WTC11 (cell line): ENCODE measurements at regions not wholly inside any gene's neighbourhood (a gene's known extent, or its start where the extent isn't known, plus 50 kb on each side); places are given as distances from the start of the nearest gene placed in this dataset.

Experiments
- ATAC-seq: fragments of 200-7000 bp; cut with Tn5 transposase; 2 replicates; pipeline ENCODE4 v1.10.0; 2021; ENCODE audit warnings: mild to moderate bottlenecking, moderate library complexity
- CTCF ChIA-PET: fragments of 300-600 bp; sonication (Branson Sonifier 250); formaldehyde crosslinking; loops from one replicate; lab custom pipeline; 2021; ENCODE audit warnings: antibody characterized with exemption; lab: Charles Lee
- POLR2A ChIA-PET: fragments of 350-600 bp; sonication (Branson Sonifier 250); formaldehyde crosslinking; loops from one replicate; lab custom pipeline; 2021; ENCODE audit warnings: antibody characterized with exemption; lab: Charles Lee
- DNase-seq: peaks from one replicate; pipeline ENCODE4 v3.0.0; 2021; ENCODE audit warnings: low spot score
- H3K27ac Mint-ChIP-seq: 2 replicates; pipeline ENCODE4 v1.8.0; 2021; ENCODE audit warnings: mixed read lengths
- H3K27me3 Mint-ChIP-seq: 2 replicates; pipeline ENCODE4 v1.8.0; 2021; ENCODE audit warnings: low read depth, mild to moderate bottlenecking, moderate library complexity, mixed read lengths
- H3K36me3 Mint-ChIP-seq: 2 replicates; pipeline ENCODE4 v1.8.0; 2021; ENCODE audit warnings: mixed read lengths
- H3K4me1 Mint-ChIP-seq: 2 replicates; pipeline ENCODE4 v1.8.0; 2022; ENCODE audit warnings: mixed read lengths
- H3K4me3 Mint-ChIP-seq: 2 replicates; pipeline ENCODE4 v1.8.0; 2021; ENCODE audit warnings: mild to moderate bottlenecking, moderate library complexity, mixed read lengths
- H3K9me3 Mint-ChIP-seq: 2 replicates; pipeline ENCODE4 v1.8.0; 2021; ENCODE audit warnings: mixed read lengths
- ATF2 ChIP-seq: sonication (generic); formaldehyde crosslinking; IDR thresholded peaks from 2 replicates; pipeline ENCODE4 v1.8.1; 2022; ENCODE audit warnings: low read depth, missing genetic modification reagents, borderline replicate concordance
- CTCF ChIP-seq: fragments of 200-600 bp; IDR thresholded peaks from 2 replicates; pipeline ENCODE4 v1.8.0; 2022; ENCODE audit warnings: antibody characterized with exemption
- ELF4 ChIP-seq: sonication (generic); formaldehyde crosslinking; IDR thresholded peaks from 2 replicates; pipeline ENCODE4 v1.8.1; 2022; ENCODE audit warnings: low read depth, mild to moderate bottlenecking, moderate library complexity, missing genetic modification reagents
- EMX1 ChIP-seq: fragments of 250-450 bp; sonication (Bioruptor Pico); IDR thresholded peaks from 2 replicates; pipeline ENCODE4 v1.8.0; 2021; ENCODE audit warnings: mild to moderate bottlenecking
- ERG ChIP-seq: fragments of 250-450 bp; sonication (Bioruptor Pico); IDR thresholded peaks from 2 replicates; pipeline ENCODE4 v1.8.0; 2021; ENCODE audit warnings: mild to moderate bottlenecking
- FOXJ3 ChIP-seq: sonication (generic); formaldehyde crosslinking; IDR thresholded peaks from 2 replicates; pipeline ENCODE4 v1.9.0; 2021; ENCODE audit warnings: missing genetic modification reagents, mild to moderate bottlenecking, borderline replicate concordance
- FOXP1 ChIP-seq: sonication (generic); formaldehyde crosslinking; IDR thresholded peaks from 2 replicates; pipeline ENCODE4 v1.8.0; 2022; ENCODE audit warnings: missing genetic modification reagents, mild to moderate bottlenecking, moderate library complexity, borderline replicate concordance
- FOXP4 ChIP-seq: sonication (generic); formaldehyde crosslinking; IDR thresholded peaks from 2 replicates; pipeline ENCODE4 v1.8.0; 2022; ENCODE audit warnings: mild to moderate bottlenecking, missing genetic modification reagents
- GABPB1 ChIP-seq: sonication (generic); formaldehyde crosslinking; IDR thresholded peaks from 2 replicates; pipeline ENCODE4 v1.8.1; 2023; ENCODE audit warnings: mild to moderate bottlenecking, missing genetic modification reagents
- GRHL2 ChIP-seq: fragments of 250-450 bp; sonication (Bioruptor Pico); IDR thresholded peaks from 2 replicates; pipeline ENCODE4 v1.8.0; 2022; ENCODE audit warnings: mild to moderate bottlenecking, moderate library complexity; ENCODE audit not compliant: insufficient replicate concordance, severe bottlenecking
- IRF1 ChIP-seq: sonication (generic); formaldehyde crosslinking; IDR thresholded peaks from 2 replicates; pipeline ENCODE4 v1.8.0; 2023; ENCODE audit warnings: missing genetic modification reagents
- IRF2 ChIP-seq: sonication (generic); formaldehyde crosslinking; IDR thresholded peaks from 2 replicates; pipeline ENCODE4 v1.8.0; 2022; ENCODE audit warnings: low read depth, missing genetic modification reagents, borderline replicate concordance
- JAZF1 ChIP-seq: fragments of 250-450 bp; sonication (Bioruptor Pico); IDR thresholded peaks from 2 replicates; pipeline ENCODE4 v1.9.0; 2021; ENCODE audit warnings: moderate library complexity, mild to moderate bottlenecking, inconsistent platforms
- NFATC4 ChIP-seq: fragments of 250-450 bp; sonication (Bioruptor Pico); IDR thresholded peaks from 2 replicates; pipeline ENCODE4 v1.9.0; 2021; ENCODE audit warnings: mild to moderate bottlenecking
- NFE2L1 ChIP-seq: sonication (generic); formaldehyde crosslinking; IDR thresholded peaks from 2 replicates; pipeline ENCODE4 v1.8.1; 2023; ENCODE audit warnings: missing genetic modification reagents
- NR3C1 ChIP-seq: sonication (generic); formaldehyde crosslinking; conservative IDR thresholded peaks from 2 replicates; pipeline ENCODE4 v1.8.1; 2023; ENCODE audit warnings: low read depth, mild to moderate bottlenecking, missing genetic modification reagents
- OVOL2 ChIP-seq: fragments of 250-450 bp; sonication (Bioruptor Pico); IDR thresholded peaks from 2 replicates; pipeline ENCODE4 v1.9.0; 2021; ENCODE audit warnings: mild to moderate bottlenecking, borderline replicate concordance
- SMAD3 ChIP-seq: sonication (generic); formaldehyde crosslinking; IDR thresholded peaks from 2 replicates; pipeline ENCODE4 v1.8.0; 2022; ENCODE audit warnings: missing genetic modification reagents, mild to moderate bottlenecking, borderline replicate concordance
- SP1 ChIP-seq: sonication (generic); formaldehyde crosslinking; conservative IDR thresholded peaks from 2 replicates; pipeline ENCODE4 v1.8.1; 2022; ENCODE audit warnings: missing genetic modification reagents
- TEAD1 ChIP-seq: sonication (generic); formaldehyde crosslinking; IDR thresholded peaks from 2 replicates; pipeline ENCODE4 v1.8.0; 2022; ENCODE audit warnings: mild to moderate bottlenecking, missing genetic modification reagents
- TEAD4 ChIP-seq: sonication (generic); formaldehyde crosslinking; IDR thresholded peaks from 2 replicates; pipeline ENCODE4 v1.8.0; 2022; ENCODE audit warnings: mild to moderate bottlenecking, missing genetic modification reagents
- ZBTB21 ChIP-seq: sonication (generic); formaldehyde crosslinking; IDR thresholded peaks from 2 replicates; pipeline ENCODE4 v1.8.1; 2023; ENCODE audit warnings: mild to moderate bottlenecking, missing genetic modification reagents, borderline replicate concordance
- ZNF263 ChIP-seq: sonication (generic); formaldehyde crosslinking; IDR thresholded peaks from 2 replicates; pipeline ENCODE4 v1.8.1; 2022; ENCODE audit warnings: low read depth, mild to moderate bottlenecking, moderate library complexity, missing genetic modification reagents
- ZNF317 ChIP-seq: sonication (generic); formaldehyde crosslinking; IDR thresholded peaks from 2 replicates; pipeline ENCODE4 v1.8.1; 2023; ENCODE audit warnings: low read depth, mild to moderate bottlenecking, moderate library complexity, missing genetic modification reagents, borderline replicate concordance
- ZNF416 ChIP-seq: fragments of 250-450 bp; sonication (Bioruptor Pico); IDR thresholded peaks from 2 replicates; pipeline ENCODE4 v1.9.0; 2021; ENCODE audit warnings: mild to moderate bottlenecking, inconsistent platforms
- ZNF512 ChIP-seq: sonication (generic); formaldehyde crosslinking; IDR thresholded peaks from 2 replicates; pipeline ENCODE4 v1.8.1; 2022; ENCODE audit warnings: missing genetic modification reagents, borderline replicate concordance

- Mint-ChIP-seq H3K4me1 (no peaks in the 10 kb centered on the region), H3K27me3 (no peaks in the 10 kb centered on the region), H3K27ac (no peak overlapping the region), H3K36me3 (no peaks in the 10 kb centered on the region), H3K4me3 (no peak overlapping the region), H3K9me3 (no peaks in the 10 kb centered on the region)
- DNase-seq, result no peak
- TF ChIP-seq IRF2 (CRISPR knock-in tag) (no peak), ZNF317 (CRISPR knock-in tag) (no peak), FOXJ3 (no peak), EMX1 (CRISPR knock-in tag) (no peak), ELF4 (no peak), NFATC4 (no peak), GABPB1 (CRISPR knock-in tag) (no peak), JAZF1 (CRISPR knock-in tag) (no peak), SP1 (no peak), ERG (CRISPR knock-in tag) (no peak), ZBTB21 (no peak), NR3C1 (CRISPR knock-in tag) (no peak), ZNF263 (CRISPR knock-in tag) (no peak), TEAD4 (CRISPR knock-in tag) (no peak), GRHL2 (CRISPR knock-in tag) (no peak), SMAD3 (CRISPR knock-in tag) (no peak), TEAD1 (no peak), IRF1 (CRISPR knock-in tag) (no peak), FOXP1 (no peak)
- ChIA-PET POLR2A (no interaction called here), CTCF (no interaction called here)
- ATAC-seq, result no peak
Observed at GRCh38 chr6:71053475-71053874, 96.6 kb upstream of the B3GAT2 start.

- ATAC-seq, result no peak
- DNase-seq, result no peak
- H3K4me1 Mint-ChIP-seq, result no peaks in the 10 kb centered on the region
- H3K27me3 Mint-ChIP-seq, result no peaks in the 10 kb centered on the region
- no peak overlapping the region for H3K27ac Mint-ChIP-seq
- POLR2A ChIA-PET, result no interaction called here
- no peaks in the 10 kb centered on the region for H3K9me3 Mint-ChIP-seq
- no peak for TF ChIP-seq ZNF416 (CRISPR knock-in tag)
- TF ChIP-seq ATF2, result no peak
- no peak for TF ChIP-seq OVOL2 (CRISPR knock-in tag)
- TF ChIP-seq TEAD1, result no peak
- TF ChIP-seq ZNF512, result no peak
- no peak for TF ChIP-seq FOXP4 (CRISPR knock-in tag)
- TF ChIP-seq NR3C1 (CRISPR knock-in tag), result no peak
- no peak for TF ChIP-seq CTCF
- TF ChIP-seq NFE2L1, result no peak
- CTCF ChIA-PET, result no interaction called here
- no peak overlapping the region for H3K4me3 Mint-ChIP-seq
- H3K36me3 Mint-ChIP-seq, result no peaks in the 10 kb centered on the region
Observed at GRCh38 chr6:71056656-71057055, 99.8 kb upstream of the B3GAT2 start.
